B cell (primary cell): ENCODE measurements at regions not wholly inside any gene's neighbourhood (a gene's known extent, or its start where the extent isn't known, plus 50 kb on each side); places are given as distances from the start of the nearest gene placed in this dataset.

Experiments
- ATAC-seq: fragments of 200-7000 bp; cut with Tn5 transposase; one replicate; pipeline ENCODE4 v1.10.0; 2021; ENCODE audit warnings: low read depth, mild to moderate bottlenecking, moderate number of reproducible peaks, moderate library complexity
- CTCF ChIA-PET: fragments of 350-600 bp; sonication (Branson Sonifier 250); formaldehyde crosslinking; loops from one replicate; lab custom pipeline; 2021; ENCODE audit warnings: antibody characterized with exemption, inconsistent platforms; lab: Charles Lee
- POLR2A ChIA-PET: fragments of 350-600 bp; sonication (Branson Sonifier 250); formaldehyde crosslinking; loops from one replicate; lab custom pipeline; 2021; ENCODE audit warnings: antibody characterized with exemption; lab: Charles Lee
- DNase-seq: peaks from one replicate; pipeline ENCODE4 v3.0.0; 2013
- H2AFZ ChIP-seq: 2 replicates; pipeline ENCODE4 v1.6.1; 2012; ENCODE audit warnings: mild to moderate bottlenecking, low read depth, low read length; ENCODE audit not compliant: insufficient read depth, poor library complexity, severe bottlenecking
- H3K27ac ChIP-seq, 2 donors: 1 replicate in 1 of 2; 2 replicates in 1 of 2; pipeline ENCODE4 v1.5.1; 2012 to 2013; ENCODE audit warnings: low read length in 2 of 2, mild to moderate bottlenecking in 2 of 2, moderate library complexity in 1 of 2
- H3K27me3 ChIP-seq, 4 experiments: fragments of 200-600 bp in 1 of 4; sonication (generic) in 1 of 4; replicated peaks in 1 of 4; 1 replicate in 2 of 4; 2 replicates in 2 of 4; pipeline versions ENCODE4 v1.6.1 to v1.7.0; 2013 to 2016; ENCODE audit warnings: low read length in 3 of 4, mild to moderate bottlenecking in 2 of 4, mixed read lengths in 1 of 4, moderate library complexity in 1 of 4; ENCODE audit not compliant: insufficient read depth in 4 of 4, control insufficient read depth in 3 of 4; ENCODE audit errors: control extremely low read depth in 1 of 4
- H3K36me3 ChIP-seq, 2 experiments: replicated peaks in 1 of 2; 1 replicate in 1 of 2; 2 replicates in 1 of 2; pipeline versions ENCODE4 v1.6.1 to v1.7.1; 2013; ENCODE audit warnings: low read length in 1 of 2; ENCODE audit not compliant: insufficient read depth in 2 of 2, control insufficient read depth in 1 of 2; ENCODE audit errors: control extremely low read depth in 1 of 2, extremely low read depth in 1 of 2
- H3K4me1 ChIP-seq, 2 donors: fragments of 200-600 bp in 1 of 2; sonication (generic) in 1 of 2; 1 replicate in 1 of 2; 2 replicates in 1 of 2; pipeline versions ENCODE4 v1.5.1 to v1.6.1; 2013 to 2017; ENCODE audit warnings: low read length in 2 of 2; ENCODE audit not compliant: control insufficient read depth in 2 of 2, insufficient read depth in 2 of 2
- H3K4me2 ChIP-seq: replicated peaks from 2 replicates; pipeline ENCODE3; 2012; ENCODE audit warnings: mild to moderate bottlenecking, low read depth, low read length; ENCODE audit not compliant: poor library complexity, severe bottlenecking
- H3K4me3 ChIP-seq, 5 experiments: fragments of 200-600 bp in 1 of 5; sonication (generic) in 1 of 5; 1 replicate in 3 of 5; 2 replicates in 2 of 5; pipeline versions ENCODE4 v1.5.1 to v1.7.0; 2011 to 2016; ENCODE audit warnings: low read length in 4 of 5, mild to moderate bottlenecking in 4 of 5, low read depth in 2 of 5, control low read depth in 1 of 5, moderate library complexity in 1 of 5; ENCODE audit not compliant: insufficient read depth in 1 of 5; ENCODE audit errors: control extremely low read depth in 1 of 5, extremely low read depth in 1 of 5
- H3K79me2 ChIP-seq: fragments of 200-600 bp; sonication (generic); one replicate; pipeline ENCODE4 v1.6.0; 2016; ENCODE audit warnings: low read length; ENCODE audit not compliant: control insufficient read depth, insufficient read depth
- H3K9ac ChIP-seq: fragments of 200-600 bp; sonication (generic); 2 replicates; pipeline ENCODE4 v1.6.1; 2017; ENCODE audit warnings: mild to moderate bottlenecking, low read length, moderate library complexity
- H3K9me3 ChIP-seq, 3 donors: one replicate each; pipeline versions ENCODE4 v1.6.1 to v1.7.1; 2013; ENCODE audit warnings: low read length in 2 of 3; ENCODE audit not compliant: control insufficient read depth in 2 of 3, insufficient read depth in 1 of 3; ENCODE audit errors: control extremely low read depth in 1 of 3
- H4K20me1 ChIP-seq: 2 replicates; pipeline ENCODE4 v1.6.0; 2012; ENCODE audit warnings: mild to moderate bottlenecking, low read length; ENCODE audit not compliant: insufficient read depth, control insufficient read depth, poor library complexity, severe bottlenecking
- H3K27ac Mint-ChIP-seq: one replicate; pipeline ENCODE4 v1.8.0; 2021; ENCODE audit warnings: mixed read lengths
- H3K27me3 Mint-ChIP-seq: one replicate; pipeline ENCODE4 v1.8.0; 2021; ENCODE audit warnings: mixed read lengths
- H3K4me1 Mint-ChIP-seq: one replicate; pipeline ENCODE4 v1.8.0; 2021; ENCODE audit warnings: mixed read lengths
- H3K4me3 Mint-ChIP-seq: one replicate; pipeline ENCODE4 v1.8.0; 2021; ENCODE audit warnings: mixed read lengths
- H3K9me3 Mint-ChIP-seq: one replicate; pipeline ENCODE4 v1.8.0; 2022; ENCODE audit warnings: mixed read lengths; ENCODE audit not compliant: insufficient read depth
- CTCF ChIP-seq: fragments of 200-600 bp; IDR thresholded peaks from one replicate; pipeline ENCODE4 v1.8.0; 2022; ENCODE audit warnings: antibody characterized with exemption, mild to moderate bottlenecking
- EZH2 ChIP-seq: IDR thresholded peaks from 2 replicates; pipeline ENCODE4 v1.6.1; 2012; ENCODE audit warnings: borderline replicate concordance, low read depth, mild to moderate bottlenecking, moderate library complexity, low read length; ENCODE audit not compliant: insufficient read depth, poor library complexity, severe bottlenecking
- WGBS: methylation state at CpG from one replicate; pipeline ENCODE4 v1.1.5; 2013; ENCODE audit warnings: missing lambda C conversion rate; ENCODE audit not compliant: insufficient coverage; 5-methylcytosine and 5-hydroxymethylcytosine counted together
- intact Hi-C: fragments of 100-400 bp; cut with micrococcal nuclease; formaldehyde crosslinking; loops from one replicate; pipeline ENCODE4 v1.10.0; 2022

- intact Hi-C loops, result no loop called here
- H3K4me3 Mint-ChIP-seq, result no peak overlapping the region
- no peaks in the 10 kb centered on the region for H3K36me3 ChIP-seq
- no peak overlapping the region for H3K27ac ChIP-seq
- no peaks in the 10 kb centered on the region for H3K79me2 ChIP-seq
- no peaks in the 10 kb centered on the region for H4K20me1 ChIP-seq
- ATAC-seq (no peak), DNase-seq (no peak)
- no peaks in the 10 kb centered on the region for H3K4me1 Mint-ChIP-seq
- TF ChIP-seq EZH2 (no peak), CTCF (no peak)
- ChIA-PET POLR2A (no interaction called here), CTCF (no interaction called here)
- H3K9me3 ChIP-seq, result no peaks in the 10 kb centered on the region
- no peaks in the 10 kb centered on the region for H3K27me3 Mint-ChIP-seq
- H3K4me2 ChIP-seq, result no peak overlapping the region
- no CpG with 5 or more reads among the region's 1 CpG for WGBS
- H3K27ac Mint-ChIP-seq, result no peak overlapping the region
- no peak overlapping the region for H3K4me3 ChIP-seq
- no peak overlapping the region for H3K9ac ChIP-seq
- H2AFZ ChIP-seq, result no peak overlapping the region
- no peaks in the 10 kb centered on the region for H3K27me3 ChIP-seq
- H3K9me3 Mint-ChIP-seq, result peaks cover 2% of the 10 kb centered on the region
- no peaks in the 10 kb centered on the region for H3K4me1 ChIP-seq
These were observed 140.9 kb upstream of the TP63 start for GRCh38 chr3:189490337-189490736.

GRCh38 chr3:189490749-189491148 lies 140.4 kb upstream of the TP63 start:
- POLR2A ChIA-PET, result no interaction called here
- CTCF ChIA-PET, result no interaction called here
- no CpG with 5 or more reads among the region's 3 CpGs for WGBS
- H3K4me1 ChIP-seq, result no peaks in the 10 kb centered on the region
- no peak overlapping the region for H3K27ac Mint-ChIP-seq
- ATAC-seq (no peak), DNase-seq (no peak)
- intact Hi-C loops, result no loop called here
- no peak overlapping the region for H3K9ac ChIP-seq
- H3K4me3 ChIP-seq, result no peak overlapping the region
- no peaks in the 10 kb centered on the region for H3K79me2 ChIP-seq
- H3K36me3 ChIP-seq, result no peaks in the 10 kb centered on the region
- H3K4me1 Mint-ChIP-seq, result no peaks in the 10 kb centered on the region
- no peaks in the 10 kb centered on the region for H3K9me3 ChIP-seq
- no peaks in the 10 kb centered on the region for H3K27me3 ChIP-seq
- no peaks in the 10 kb centered on the region for H3K27me3 Mint-ChIP-seq
- no peak overlapping the region for H3K4me3 Mint-ChIP-seq
- no peak overlapping the region for H3K4me2 ChIP-seq
- peaks cover 2% of the 10 kb centered on the region for H3K9me3 Mint-ChIP-seq
- no peaks in the 10 kb centered on the region for H4K20me1 ChIP-seq
- no peak overlapping the region for H3K27ac ChIP-seq
- H2AFZ ChIP-seq, result no peak overlapping the region
- TF ChIP-seq EZH2, result no peak
- no peak for TF ChIP-seq CTCF
